ENCODE measurements at regions not wholly inside any gene's neighbourhood (a gene's known extent, or its start where the extent isn't known, plus 50 kb on each side); places are given as distances from the start of the nearest gene placed in this dataset.

- no peak for DNase-seq (ENCODE audit: low read depth, low spot score)
- TF ChIP-seq CTCF (IDR thresholded peaks at IDR 0.05; ENCODE audit: low read depth, low read length): no peak
- no peaks in the 10 kb centered on the region for H3K27me3 ChIP-seq (ENCODE audit: control insufficient read depth, insufficient read depth, low read length)
- H3K4me3 ChIP-seq (ENCODE audit: low read depth, low read length): no peak overlapping the region
- no peak overlapping the region for H3K27ac ChIP-seq (ENCODE audit: low read depth, low read length)
- POLR2A ChIA-PET: interaction anchor here (1.0 kb wide), 1 partner anchor 11 kb away, joined by 11 read pairs; no protein-coding TSS in a partner anchor
- no peaks in the 10 kb centered on the region for H3K9me3 ChIP-seq (ENCODE audit: control insufficient read depth, insufficient read depth, low read length)
- CTCF ChIA-PET: interaction anchor here (0.6 kb wide), 1 partner anchor 582 kb away, joined by 5 read pairs; no protein-coding TSS in a partner anchor
Observed at GRCh38 chr3:178073366-178073765, 462.9 kb upstream of the KCNMB2 start.

DNA sequence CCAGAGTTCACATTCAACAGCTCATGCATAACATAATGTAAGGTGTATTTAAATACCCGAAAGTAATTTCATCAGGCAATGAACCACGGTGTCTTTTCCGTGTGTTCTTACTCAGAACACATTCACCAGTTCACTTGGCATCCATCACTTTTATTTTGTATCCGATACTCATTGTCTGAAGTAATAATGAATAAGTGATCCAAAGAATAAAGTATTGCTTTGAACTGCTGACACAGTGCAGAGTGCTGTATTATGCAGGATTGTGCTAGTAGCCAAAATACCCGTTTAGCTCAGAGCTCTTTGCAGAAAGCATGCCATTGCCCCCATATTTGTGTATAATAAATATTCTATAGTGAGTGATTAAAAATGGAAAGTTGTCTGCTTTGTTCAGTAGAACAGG lies 460.9 kb upstream of the KCNMB2 start:
- ChIA-PET CTCF (interaction anchor here (0.6 kb wide), 1 partner anchor 204 kb away, joined by 3 read pairs; no protein-coding TSS in a partner anchor), POLR2A (interaction anchor here (0.8 kb wide), 1 partner anchor 79 kb away, joined by 5 read pairs; no protein-coding TSS in a partner anchor)
- H3K27ac ChIP-seq (ENCODE audit: low read depth, low read length): no peak overlapping the region
- H3K27me3 ChIP-seq (ENCODE audit: control insufficient read depth, insufficient read depth, low read length): no peaks in the 10 kb centered on the region
- TF ChIP-seq CTCF (IDR thresholded peaks at IDR 0.05; ENCODE audit: low read depth, low read length): no peak
- H3K4me3 ChIP-seq (ENCODE audit: low read depth, low read length): no peak overlapping the region
- DNase-seq (ENCODE audit: low read depth, low spot score): no peak
- no peaks in the 10 kb centered on the region for H3K9me3 ChIP-seq (ENCODE audit: control insufficient read depth, insufficient read depth, low read length)

- CTCF ChIA-PET: no interaction called here
Observed at GRCh38 chr3:178078953-178079352, 457.3 kb upstream of the KCNMB2 start.

GRCh38 chr3:178079966-178080365 lies 456.3 kb upstream of the KCNMB2 start:
- TF ChIP-seq CTCF (IDR thresholded peaks at IDR 0.05; ENCODE audit: low read depth, low read length): no peak
- Histone ChIP-seq H3K9me3 (ENCODE audit: control insufficient read depth, insufficient read depth, low read length) (no peaks in the 10 kb centered on the region), H3K4me3 (ENCODE audit: low read depth, low read length) (no peak overlapping the region), H3K27me3 (ENCODE audit: control insufficient read depth, insufficient read depth, low read length) (no peaks in the 10 kb centered on the region), H3K27ac (ENCODE audit: low read depth, low read length) (no peak overlapping the region)
- CTCF ChIA-PET: no interaction called here
- no peak for DNase-seq (ENCODE audit: low read depth, low spot score)
- POLR2A ChIA-PET: no interaction called here

More at GRCh38 chr3:178078953-178079352, 457.3 kb upstream of the KCNMB2 start:
- no peak for TF ChIP-seq CTCF (IDR thresholded peaks at IDR 0.05; ENCODE audit: low read depth, low read length)
- Histone ChIP-seq H3K9me3 (ENCODE audit: control insufficient read depth, insufficient read depth, low read length) (no peaks in the 10 kb centered on the region), H3K27ac (ENCODE audit: low read depth, low read length) (no peak overlapping the region), H3K4me3 (ENCODE audit: low read depth, low read length) (no peak overlapping the region), H3K27me3 (ENCODE audit: control insufficient read depth, insufficient read depth, low read length) (no peaks in the 10 kb centered on the region)
- DNase-seq (ENCODE audit: low read depth, low spot score): no peak
- POLR2A ChIA-PET: no interaction called here

- ChIA-PET CTCF (interaction anchor here (0.7 kb wide), 1 partner anchor 77 kb away, joined by 3 read pairs; no protein-coding TSS in a partner anchor), POLR2A (no interaction called here)
- DNase-seq (ENCODE audit: low read depth, low spot score): no peak
Observed at GRCh38 chr3:178082326-178082906, 453.8 kb upstream of the KCNMB2 start.

More at GRCh38 chr3:178082326-178082906, 453.8 kb upstream of the KCNMB2 start:
- Histone ChIP-seq H3K4me3 (ENCODE audit: low read depth, low read length) (no peak overlapping the region), H3K27ac (ENCODE audit: low read depth, low read length) (no peak overlapping the region), H3K27me3 (ENCODE audit: control insufficient read depth, insufficient read depth, low read length) (no peaks in the 10 kb centered on the region), H3K9me3 (ENCODE audit: control insufficient read depth, insufficient read depth, low read length) (no peaks in the 10 kb centered on the region)
- no peak for TF ChIP-seq CTCF (IDR thresholded peaks at IDR 0.05; ENCODE audit: low read depth, low read length)
